ENCODE measurements at regions not wholly inside any gene's neighbourhood (a gene's known extent, or its start where the extent isn't known, plus 50 kb on each side); places are given as distances from the start of the nearest gene placed in this dataset.

DNA sequence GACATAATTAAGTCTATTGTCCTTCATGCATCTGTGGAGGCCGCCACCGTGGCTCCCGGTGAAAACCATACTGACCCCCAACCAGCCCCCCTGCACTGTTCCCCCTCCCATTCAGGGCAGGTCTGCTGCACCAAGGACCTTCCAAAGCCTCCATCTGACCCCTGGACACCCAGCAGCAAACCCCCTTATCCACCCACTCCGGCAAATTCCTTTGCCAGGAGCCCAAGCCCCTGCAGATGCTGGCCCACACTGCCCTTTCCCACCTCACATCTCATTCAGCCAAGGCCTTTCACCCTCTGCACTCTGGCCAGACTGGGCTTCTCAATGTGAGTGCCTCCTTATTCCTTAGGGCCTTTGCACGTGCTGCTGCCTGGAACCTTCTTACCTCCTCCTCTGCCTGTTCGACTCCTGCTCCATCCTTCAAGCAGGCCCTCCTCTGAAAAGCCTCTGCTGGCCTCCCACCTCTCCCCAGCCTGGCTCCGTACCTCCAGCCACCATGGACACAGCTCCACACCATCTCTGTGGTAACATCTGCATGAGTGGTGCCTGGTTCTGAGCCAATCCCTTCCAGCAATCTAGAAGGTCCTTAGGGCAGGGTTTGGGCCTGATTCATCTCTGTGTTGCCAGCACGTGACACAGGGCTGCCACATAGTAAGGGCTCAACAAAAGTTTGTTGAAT, 230.7 kb downstream of the BCL11B start:
- Histone ChIP-seq H3K4me1 (ENCODE audit: control insufficient read depth, insufficient read depth, low read length) (no peaks in the 10 kb centered on the region), H3K27me3 (ENCODE audit: control insufficient read depth, insufficient read depth, low read length) (no peaks in the 10 kb centered on the region), H3K36me3 (ENCODE audit: control insufficient read depth, insufficient read depth, low read length) (no peaks in the 10 kb centered on the region), H3K4me3 (ENCODE audit: low read length) (no peak overlapping the region), H3K27ac (ENCODE audit: low read length) (no peak overlapping the region), H3K9me3 (ENCODE audit: control insufficient read depth, insufficient read depth, low read length) (no peaks in the 10 kb centered on the region)
- WGBS (ENCODE audit: insufficient coverage, insufficient read length): no CpG with 5 or more reads among the region's 8 CpGs
- no peak for DNase-seq (ENCODE audit: low read depth, low spot score)

- no peaks in the 10 kb centered on the region for H3K36me3 ChIP-seq (ENCODE audit: control insufficient read depth, insufficient read depth, low read length)
- no peak overlapping the region for H3K27ac ChIP-seq (ENCODE audit: low read length)
- no peak for DNase-seq (ENCODE audit: low read depth, low spot score)
- H3K4me1 ChIP-seq (ENCODE audit: control insufficient read depth, insufficient read depth, low read length): no peaks in the 10 kb centered on the region
- no peaks in the 10 kb centered on the region for H3K27me3 ChIP-seq (ENCODE audit: control insufficient read depth, insufficient read depth, low read length)
- H3K9me3 ChIP-seq (ENCODE audit: control insufficient read depth, insufficient read depth, low read length): no peaks in the 10 kb centered on the region
- no CpG with 5 or more reads among the region's 5 CpGs for WGBS (ENCODE audit: insufficient coverage, insufficient read length)
- no peak overlapping the region for H3K4me3 ChIP-seq (ENCODE audit: low read length)
Measured at GRCh38 chr14:99041820-99042174, 230.2 kb downstream of the BCL11B start.

GRCh38 chr14:99042381-99043266, 229.4 kb downstream of the BCL11B start:
- DNase-seq (ENCODE audit: low read depth, low spot score): no peak
- Histone ChIP-seq H3K36me3 (ENCODE audit: control insufficient read depth, insufficient read depth, low read length) (no peaks in the 10 kb centered on the region), H3K4me1 (ENCODE audit: control insufficient read depth, insufficient read depth, low read length) (no peaks in the 10 kb centered on the region), H3K27me3 (ENCODE audit: control insufficient read depth, insufficient read depth, low read length) (no peaks in the 10 kb centered on the region), H3K4me3 (ENCODE audit: low read length) (no peak overlapping the region), H3K27ac (ENCODE audit: low read length) (no peak overlapping the region), H3K9me3 (ENCODE audit: control insufficient read depth, insufficient read depth, low read length) (no peaks in the 10 kb centered on the region)
- no CpG with 5 or more reads among the region's 19 CpGs for WGBS (ENCODE audit: insufficient coverage, insufficient read length)

DNA sequence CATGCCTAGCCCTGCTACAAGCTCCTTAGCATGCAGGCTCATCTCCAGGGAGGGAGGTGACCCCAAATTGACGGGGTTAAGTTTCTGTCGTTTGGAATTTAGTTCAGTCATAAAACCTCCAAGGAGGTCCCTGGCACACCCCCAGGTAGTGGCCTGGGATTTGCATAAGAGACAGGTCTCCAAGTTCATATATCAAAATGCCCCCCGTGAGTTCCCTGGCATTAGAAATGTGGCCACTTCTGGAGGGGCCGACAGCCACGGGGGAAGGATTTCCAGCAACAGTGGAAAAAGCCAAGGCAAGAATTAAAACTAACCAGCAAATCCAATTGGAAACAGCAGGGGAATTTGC, 228.8 kb downstream of the BCL11B start:
- no peak for DNase-seq (ENCODE audit: low read depth, low spot score)
- H3K4me3 ChIP-seq (ENCODE audit: low read length): no peak overlapping the region
- no peaks in the 10 kb centered on the region for H3K36me3 ChIP-seq (ENCODE audit: control insufficient read depth, insufficient read depth, low read length)
- no peak overlapping the region for H3K27ac ChIP-seq (ENCODE audit: low read length)
- no peaks in the 10 kb centered on the region for H3K4me1 ChIP-seq (ENCODE audit: control insufficient read depth, insufficient read depth, low read length)
- H3K27me3 ChIP-seq (ENCODE audit: control insufficient read depth, insufficient read depth, low read length): no peaks in the 10 kb centered on the region
- H3K9me3 ChIP-seq (ENCODE audit: control insufficient read depth, insufficient read depth, low read length): no peaks in the 10 kb centered on the region
- WGBS (ENCODE audit: insufficient coverage, insufficient read length): no CpG with 5 or more reads among the region's 5 CpGs

DNA sequence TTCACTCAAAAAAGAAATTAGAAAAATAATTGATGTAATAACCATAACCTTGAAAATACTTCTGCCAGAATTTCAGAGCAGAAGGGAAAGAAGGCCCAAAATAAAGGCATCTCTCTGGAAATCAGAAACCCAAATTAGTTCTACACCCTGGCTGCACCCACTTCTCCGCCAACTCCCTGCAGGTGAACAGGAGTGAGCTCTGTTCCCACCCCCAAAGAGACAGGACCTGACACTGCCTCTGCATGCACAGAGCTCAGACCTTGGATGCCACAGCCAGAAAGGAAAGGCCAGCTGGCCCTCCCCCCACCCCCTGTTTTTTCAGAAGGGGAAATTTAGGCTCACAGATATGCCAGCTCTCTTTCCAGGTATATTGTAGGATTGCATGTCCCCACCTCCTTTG, 228.2 kb downstream of the BCL11B start:
- no peak for DNase-seq (ENCODE audit: low read depth, low spot score)
- H3K27me3 ChIP-seq (ENCODE audit: control insufficient read depth, insufficient read depth, low read length): no peaks in the 10 kb centered on the region
- no peak overlapping the region for H3K27ac ChIP-seq (ENCODE audit: low read length)
- H3K4me3 ChIP-seq (ENCODE audit: low read length): no peak overlapping the region
- no peaks in the 10 kb centered on the region for H3K36me3 ChIP-seq (ENCODE audit: control insufficient read depth, insufficient read depth, low read length)
- no peaks in the 10 kb centered on the region for H3K4me1 ChIP-seq (ENCODE audit: control insufficient read depth, insufficient read depth, low read length)
- H3K9me3 ChIP-seq (ENCODE audit: control insufficient read depth, insufficient read depth, low read length): no peaks in the 10 kb centered on the region
- WGBS (ENCODE audit: insufficient coverage, insufficient read length): no CpG with 5 or more reads among the region's 1 CpG

- Histone ChIP-seq H3K27ac (ENCODE audit: low read length) (no peak overlapping the region), H3K9me3 (ENCODE audit: control insufficient read depth, insufficient read depth, low read length) (no peaks in the 10 kb centered on the region), H3K36me3 (ENCODE audit: control insufficient read depth, insufficient read depth, low read length) (no peaks in the 10 kb centered on the region), H3K4me1 (ENCODE audit: control insufficient read depth, insufficient read depth, low read length) (no peaks in the 10 kb centered on the region), H3K4me3 (ENCODE audit: low read length) (no peak overlapping the region), H3K27me3 (ENCODE audit: control insufficient read depth, insufficient read depth, low read length) (no peaks in the 10 kb centered on the region)
- no peak for DNase-seq (ENCODE audit: low read depth, low spot score)
- no CpG with 5 or more reads among the region's 14 CpGs for WGBS (ENCODE audit: insufficient coverage, insufficient read length)
Measured at GRCh38 chr14:99047441-99048031, 224.5 kb downstream of the BCL11B start.

DNA sequence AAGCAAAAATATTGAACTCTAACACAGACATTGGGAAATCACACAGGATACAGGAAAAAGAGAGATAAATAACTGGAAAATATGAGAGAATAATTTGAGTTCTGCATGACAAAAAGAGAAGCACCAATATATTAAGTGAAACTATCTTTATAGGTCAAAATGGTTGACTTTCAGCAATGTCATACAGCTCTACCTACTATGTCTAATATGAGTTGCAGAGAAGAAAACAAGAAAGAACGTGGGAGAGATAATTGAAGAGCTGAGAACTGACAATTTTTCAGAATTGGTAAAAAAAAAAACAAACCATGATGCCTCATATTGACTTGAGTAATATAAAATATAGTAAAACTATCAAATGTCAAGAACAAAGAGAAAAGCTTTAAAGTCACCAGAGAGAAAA, 221.7 kb downstream of the BCL11B start:
- Histone ChIP-seq H3K27ac (ENCODE audit: low read length) (no peak overlapping the region), H3K9me3 (ENCODE audit: control insufficient read depth, insufficient read depth, low read length) (no peaks in the 10 kb centered on the region), H3K27me3 (ENCODE audit: control insufficient read depth, insufficient read depth, low read length) (no peaks in the 10 kb centered on the region), H3K4me1 (ENCODE audit: control insufficient read depth, insufficient read depth, low read length) (no peaks in the 10 kb centered on the region), H3K4me3 (ENCODE audit: low read length) (no peak overlapping the region), H3K36me3 (ENCODE audit: control insufficient read depth, insufficient read depth, low read length) (no peaks in the 10 kb centered on the region)
- WGBS (ENCODE audit: insufficient coverage, insufficient read length): no CpG with 5 or more reads among the region's 1 CpG
- DNase-seq (ENCODE audit: low read depth, low spot score): no peak

DNA sequence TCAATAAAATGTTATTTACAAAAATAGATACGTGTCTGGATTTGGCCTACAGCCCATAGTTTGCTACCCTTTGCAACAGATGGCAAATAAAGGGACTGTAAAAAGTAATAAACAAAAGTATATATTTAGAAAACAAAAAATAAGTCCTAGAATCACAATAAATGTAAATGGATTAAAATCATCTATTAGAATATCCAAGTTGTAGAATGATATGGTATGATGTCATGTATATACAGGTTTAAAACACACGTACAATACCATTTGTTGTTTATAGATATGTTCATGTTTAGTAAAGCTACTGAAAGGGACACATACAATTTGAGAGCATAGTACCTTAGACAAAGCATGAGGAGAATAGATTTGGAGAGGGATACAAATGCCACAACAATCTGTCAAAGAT, 219.5 kb downstream of the BCL11B start:
- no peaks in the 10 kb centered on the region for H3K27me3 ChIP-seq (ENCODE audit: control insufficient read depth, insufficient read depth, low read length)
- DNase-seq (ENCODE audit: low read depth, low spot score): no peak
- no CpG with 5 or more reads among the region's 2 CpGs for WGBS (ENCODE audit: insufficient coverage, insufficient read length)
- no peaks in the 10 kb centered on the region for H3K36me3 ChIP-seq (ENCODE audit: control insufficient read depth, insufficient read depth, low read length)
- no peak overlapping the region for H3K27ac ChIP-seq (ENCODE audit: low read length)
- no peaks in the 10 kb centered on the region for H3K4me1 ChIP-seq (ENCODE audit: control insufficient read depth, insufficient read depth, low read length)
- no peaks in the 10 kb centered on the region for H3K9me3 ChIP-seq (ENCODE audit: control insufficient read depth, insufficient read depth, low read length)
- no peak overlapping the region for H3K4me3 ChIP-seq (ENCODE audit: low read length)

DNA sequence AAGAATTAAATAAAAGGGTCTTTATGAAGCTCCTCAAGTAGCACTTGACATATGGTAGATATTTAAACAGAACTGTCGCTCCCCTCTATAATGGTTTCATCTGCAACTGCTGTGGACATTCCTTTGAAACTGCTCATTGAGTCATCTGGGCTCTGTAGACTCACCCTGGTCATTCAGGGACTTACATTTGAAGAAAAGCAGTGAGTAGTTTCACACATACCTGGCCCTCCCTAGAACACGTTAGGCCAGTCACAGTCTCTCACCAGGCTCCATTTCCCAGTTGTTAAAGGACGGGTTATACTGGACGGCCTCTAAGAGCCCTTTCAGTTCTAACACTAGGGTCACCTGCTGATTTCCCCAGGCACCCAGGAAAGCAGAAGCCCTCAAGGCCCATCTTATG, 217.0 kb downstream of the BCL11B start:
- no CpG with 5 or more reads among the region's 4 CpGs for WGBS (ENCODE audit: insufficient coverage, insufficient read length)
- H3K27me3 ChIP-seq (ENCODE audit: control insufficient read depth, insufficient read depth, low read length): no peaks in the 10 kb centered on the region
- no peaks in the 10 kb centered on the region for H3K4me1 ChIP-seq (ENCODE audit: control insufficient read depth, insufficient read depth, low read length)
- DNase-seq (ENCODE audit: low read depth, low spot score): no peak
- H3K4me3 ChIP-seq (ENCODE audit: low read length): no peak overlapping the region
- no peaks in the 10 kb centered on the region for H3K9me3 ChIP-seq (ENCODE audit: control insufficient read depth, insufficient read depth, low read length)
- H3K36me3 ChIP-seq (ENCODE audit: control insufficient read depth, insufficient read depth, low read length): no peaks in the 10 kb centered on the region
- H3K27ac ChIP-seq (ENCODE audit: low read length): no peak overlapping the region

GRCh38 chr14:99055816-99056215, 216.2 kb downstream of the BCL11B start:
- H3K9me3 ChIP-seq (ENCODE audit: control insufficient read depth, insufficient read depth, low read length): no peaks in the 10 kb centered on the region
- H3K36me3 ChIP-seq (ENCODE audit: control insufficient read depth, insufficient read depth, low read length): no peaks in the 10 kb centered on the region
- no peak overlapping the region for H3K27ac ChIP-seq (ENCODE audit: low read length)
- H3K27me3 ChIP-seq (ENCODE audit: control insufficient read depth, insufficient read depth, low read length): no peaks in the 10 kb centered on the region
- no CpG with 5 or more reads among the region's 6 CpGs for WGBS (ENCODE audit: insufficient coverage, insufficient read length)
- no peaks in the 10 kb centered on the region for H3K4me1 ChIP-seq (ENCODE audit: control insufficient read depth, insufficient read depth, low read length)
- no peak overlapping the region for H3K4me3 ChIP-seq (ENCODE audit: low read length)
- DNase-seq (ENCODE audit: low read depth, low spot score): no peak
